Ovary (tissue), 3 donors: ENCODE measurements at regions not wholly inside any gene's neighbourhood (a gene's known extent, or its start where the extent isn't known, plus 50 kb on each side); places are given as distances from the start of the nearest gene placed in this dataset.

Experiments used
- EP300 ChIP-seq: sonication (generic); formaldehyde crosslinking; IDR thresholded peaks from one replicate; pipeline ENCODE4 v1.6.1; 2017; ENCODE audit warnings: antibody characterized with exemption
- POLR2A ChIP-seq: fragments of 450-650 bp; IDR thresholded peaks from one replicate; pipeline ENCODE4 v1.6.1; 2017; ENCODE audit warnings: antibody characterized with exemption, mild to moderate bottlenecking, moderate library complexity
- TF ChIP-seq, protein P1 (sequence below), 3 donors: fragments of 450-650 bp in 2 of 3; fragments of 200-600 bp in 1 of 3; IDR thresholded peaks; one replicate each; pipeline versions ENCODE4 v1.5.1 to v1.8.0; 2016 to 2022; ENCODE audit warnings: antibody characterized with exemption in 3 of 3, mild to moderate bottlenecking in 1 of 3
- donor health status: DM: no; HTN: no; CAD: no.

DNA sequence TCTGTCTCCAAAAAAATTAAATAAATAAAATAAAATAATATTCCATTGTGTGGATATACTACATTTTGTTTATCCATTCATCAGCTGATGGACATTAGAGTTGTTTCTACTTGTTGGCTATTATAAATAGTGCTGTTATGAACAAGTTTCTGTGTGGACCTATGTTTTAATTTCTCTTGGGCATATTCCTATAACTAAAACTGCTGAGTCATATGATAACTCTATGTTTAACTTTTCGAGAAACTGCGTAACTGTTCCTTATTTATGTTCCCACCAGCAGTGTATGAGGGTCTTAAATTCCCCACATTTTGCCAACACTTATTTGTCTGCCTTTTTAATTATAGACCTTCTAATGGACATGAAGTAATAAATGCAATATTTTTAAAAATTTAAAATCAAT is 80.0 kb upstream of the XIST start:
- TF ChIP-seq POLR2A (no peak), EP300 (no peak)
- TF ChIP-seq, protein P1, sequence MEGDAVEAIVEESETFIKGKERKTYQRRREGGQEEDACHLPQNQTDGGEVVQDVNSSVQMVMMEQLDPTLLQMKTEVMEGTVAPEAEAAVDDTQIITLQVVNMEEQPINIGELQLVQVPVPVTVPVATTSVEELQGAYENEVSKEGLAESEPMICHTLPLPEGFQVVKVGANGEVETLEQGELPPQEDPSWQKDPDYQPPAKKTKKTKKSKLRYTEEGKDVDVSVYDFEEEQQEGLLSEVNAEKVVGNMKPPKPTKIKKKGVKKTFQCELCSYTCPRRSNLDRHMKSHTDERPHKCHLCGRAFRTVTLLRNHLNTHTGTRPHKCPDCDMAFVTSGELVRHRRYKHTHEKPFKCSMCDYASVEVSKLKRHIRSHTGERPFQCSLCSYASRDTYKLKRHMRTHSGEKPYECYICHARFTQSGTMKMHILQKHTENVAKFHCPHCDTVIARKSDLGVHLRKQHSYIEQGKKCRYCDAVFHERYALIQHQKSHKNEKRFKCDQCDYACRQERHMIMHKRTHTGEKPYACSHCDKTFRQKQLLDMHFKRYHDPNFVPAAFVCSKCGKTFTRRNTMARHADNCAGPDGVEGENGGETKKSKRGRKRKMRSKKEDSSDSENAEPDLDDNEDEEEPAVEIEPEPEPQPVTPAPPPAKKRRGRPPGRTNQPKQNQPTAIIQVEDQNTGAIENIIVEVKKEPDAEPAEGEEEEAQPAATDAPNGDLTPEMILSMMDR (IDR thresholded peaks at IDR 0.05) = no peak
